HG03571 (cell line): ENCODE measurements at regions not wholly inside any gene's neighbourhood (a gene's known extent, or its start where the extent isn't known, plus 50 kb on each side); places are given as distances from the start of the nearest gene placed in this dataset.
"Not testable (repeated sequence)": the region's sequence is repeated elsewhere in the genome, so short reads cannot be mapped to it uniquely, and the experiment has no call there.

Experiments used
- ATAC-seq: cut with Tn5 transposase; IDR thresholded peaks from one replicate; pipeline ENCODE4 v1.9.1; 2021; ENCODE audit not compliant: unreplicated experiment

GRCh38 chr4:114034189-114034588, 54.7 kb upstream of the ARSJ start:
- no peak for ATAC-seq

DNA sequence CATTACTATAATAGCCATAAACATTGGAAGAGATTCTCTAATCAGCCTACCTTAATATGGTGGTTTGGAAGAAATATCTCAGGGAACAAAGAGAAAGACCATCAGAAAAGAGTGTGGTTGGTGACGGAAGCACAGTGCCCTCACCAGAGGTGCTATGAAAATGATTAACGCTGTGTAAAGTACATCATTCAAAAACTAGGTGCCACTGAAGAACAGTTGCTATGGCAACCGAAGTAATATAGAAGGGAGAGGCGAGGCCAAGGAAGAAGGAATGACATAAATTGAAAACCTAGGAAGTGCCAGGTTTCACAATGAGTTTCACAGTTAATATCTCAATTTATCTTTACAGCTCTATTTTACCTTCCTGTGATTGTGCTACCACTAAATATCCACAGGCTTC, 57.0 kb upstream of the ARSJ start:
- no peak for ATAC-seq

- no peak for ATAC-seq
Measured at GRCh38 chr4:114036864-114037263, 57.4 kb upstream of the ARSJ start.

DNA sequence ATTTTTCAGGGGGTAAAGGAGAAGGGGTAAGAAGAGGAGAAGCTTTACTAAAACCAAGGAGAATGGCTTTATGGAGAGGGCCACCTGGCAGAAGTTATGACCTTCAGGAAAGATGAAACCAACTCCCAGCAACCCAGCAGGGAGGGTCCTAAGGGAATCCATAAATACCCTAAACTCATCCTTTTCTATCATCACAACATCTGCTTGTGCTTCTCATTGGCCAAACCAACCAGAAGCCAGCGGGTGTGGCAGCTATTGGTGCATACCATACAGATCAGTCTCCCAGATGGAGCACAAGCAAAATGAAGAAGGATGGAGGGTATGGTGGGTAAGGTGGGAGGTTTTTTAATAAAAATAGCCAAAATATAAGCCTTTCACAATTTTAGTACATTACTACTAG, 58.5 kb upstream of the ARSJ start:
- no peak for ATAC-seq

DNA sequence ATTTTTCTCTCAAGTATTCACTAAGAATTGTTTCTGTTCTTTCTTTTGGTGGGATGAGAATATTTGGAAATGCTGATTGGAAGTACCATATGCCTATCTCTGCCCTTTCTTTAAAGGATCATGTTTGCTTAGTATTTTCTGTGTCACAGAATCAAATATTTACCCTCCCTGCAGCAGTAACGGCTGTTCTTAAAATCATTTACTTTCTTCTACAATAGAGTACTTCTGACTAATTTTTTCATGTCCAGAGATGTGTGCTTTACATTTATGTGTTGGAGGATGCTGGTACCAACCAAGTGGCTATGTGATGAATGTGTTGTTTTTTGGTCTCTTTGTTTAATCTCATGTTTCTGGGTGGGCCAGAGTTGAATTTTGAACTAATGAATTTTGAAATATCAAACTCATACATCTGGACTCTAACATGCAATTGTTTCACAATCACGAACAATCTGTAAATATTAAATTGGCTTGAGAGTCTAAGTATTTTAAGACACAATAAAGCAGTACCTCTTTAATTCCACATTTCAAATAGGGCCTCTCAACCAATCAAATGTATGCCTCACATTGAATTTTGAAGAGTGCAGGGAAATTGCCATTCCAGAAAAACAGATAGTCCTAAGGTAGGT, 59.4 kb upstream of the ARSJ start:
- ATAC-seq = no peak

- ATAC-seq = peak; percentile 91
Measured at GRCh38 chr4:114040319-114041116, 61.1 kb upstream of the ARSJ start.

DNA sequence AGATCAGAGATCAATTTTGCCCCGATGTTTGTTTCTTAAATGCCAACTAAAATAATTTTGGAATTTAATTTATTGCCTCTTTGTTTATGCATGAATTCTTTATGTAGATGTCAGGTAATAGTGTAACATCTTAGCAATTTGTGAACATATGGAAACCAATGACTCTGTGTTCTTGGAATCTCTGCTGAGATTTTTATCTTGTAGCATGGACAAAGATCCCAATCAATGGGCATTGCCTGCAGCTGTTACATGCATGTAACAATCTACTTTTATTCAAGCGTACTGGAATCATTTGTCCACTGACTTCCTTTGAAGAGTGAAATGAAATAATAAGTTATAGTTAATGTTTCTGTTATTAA, 61.6 kb upstream of the ARSJ start:
- no peak for ATAC-seq

- no peak for ATAC-seq
Measured at GRCh38 chr4:114043116-114043515, 63.7 kb upstream of the ARSJ start.

GRCh38 chr4:114044351-114044750, 64.9 kb upstream of the ARSJ start:
- ATAC-seq = not testable (repeated sequence)

- no peak for ATAC-seq
Measured at GRCh38 chr4:114046331-114046730, 66.9 kb upstream of the ARSJ start.

DNA sequence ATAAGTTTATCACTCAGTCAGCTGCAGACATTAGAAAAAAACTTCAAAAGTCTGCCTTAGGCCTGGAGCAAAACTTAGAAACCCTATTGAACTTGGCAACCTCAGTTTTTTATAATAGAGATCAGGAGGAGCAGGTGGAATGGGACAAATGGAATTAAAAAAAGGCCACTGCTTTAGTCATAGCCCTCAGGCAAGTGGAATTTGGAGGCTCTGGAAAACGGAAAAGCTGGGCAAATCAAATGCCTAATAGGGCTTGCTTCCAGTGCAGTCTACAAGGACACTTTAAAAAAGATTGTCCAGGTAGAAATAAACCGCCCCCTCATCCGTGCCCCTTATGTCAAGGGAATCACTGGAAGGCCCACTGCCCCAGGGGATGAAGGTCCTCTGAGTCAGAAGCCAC, 68.7 kb upstream of the ARSJ start:
- not testable (repeated sequence) for ATAC-seq

DNA sequence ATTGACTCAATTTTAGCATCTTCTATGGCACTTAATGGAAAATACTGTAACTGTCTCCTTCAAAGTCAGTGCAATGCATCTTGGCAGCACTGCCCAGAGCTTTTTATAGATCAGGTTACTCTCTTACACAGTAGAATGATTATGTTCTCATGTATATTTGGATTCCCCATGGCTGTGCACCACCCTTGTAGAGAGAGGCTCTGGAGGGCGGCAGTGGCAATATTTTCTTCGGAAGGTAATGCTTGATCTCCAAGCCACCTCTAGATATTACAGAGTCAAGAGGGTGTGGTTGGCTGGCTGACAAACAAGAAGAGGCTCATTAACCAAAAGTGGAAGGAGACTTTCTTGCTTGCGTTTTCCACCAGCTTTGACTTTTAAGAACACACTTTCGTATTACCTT, 72.8 kb upstream of the ARSJ start:
- ATAC-seq = no peak

- no peak for ATAC-seq
Measured at GRCh38 chr4:114056599-114056998, 77.2 kb upstream of the ARSJ start.

- no peak for ATAC-seq
Measured at GRCh38 chr4:114057746-114058145, 78.3 kb upstream of the ARSJ start.

GRCh38 chr4:114062499-114062898, 83.1 kb upstream of the ARSJ start:
- ATAC-seq = no peak

- ATAC-seq = no peak
Measured at GRCh38 chr4:114072781-114073180, 93.3 kb upstream of the ARSJ start.

GRCh38 chr4:114076899-114077570, 97.6 kb upstream of the ARSJ start:
- ATAC-seq = no peak

GRCh38 chr4:114077610-114078009, 98.2 kb upstream of the ARSJ start:
- no peak for ATAC-seq

- no peak for ATAC-seq
Measured at GRCh38 chr4:114078636-114079035, 99.2 kb upstream of the ARSJ start.

DNA sequence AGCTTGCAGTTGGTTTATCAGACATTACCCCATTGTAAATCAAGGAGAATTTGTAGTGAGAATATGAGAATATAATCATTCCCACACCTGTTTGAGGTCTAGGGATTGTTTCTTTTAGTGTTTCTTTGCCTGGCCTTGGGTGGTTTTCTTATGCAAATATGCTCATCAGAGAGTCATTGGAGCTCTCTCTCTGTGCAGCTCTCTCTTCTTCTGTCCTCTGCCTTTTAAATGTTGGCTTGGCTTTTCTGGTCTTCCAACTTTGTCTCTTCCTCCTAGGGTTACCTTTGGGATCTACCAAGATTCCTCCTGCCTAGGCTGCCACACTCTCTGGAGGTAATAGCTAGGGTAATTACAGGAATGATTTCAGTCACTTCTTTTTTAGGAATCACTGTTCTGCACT, 102.3 kb upstream of the ARSJ start:
- ATAC-seq = no peak

DNA sequence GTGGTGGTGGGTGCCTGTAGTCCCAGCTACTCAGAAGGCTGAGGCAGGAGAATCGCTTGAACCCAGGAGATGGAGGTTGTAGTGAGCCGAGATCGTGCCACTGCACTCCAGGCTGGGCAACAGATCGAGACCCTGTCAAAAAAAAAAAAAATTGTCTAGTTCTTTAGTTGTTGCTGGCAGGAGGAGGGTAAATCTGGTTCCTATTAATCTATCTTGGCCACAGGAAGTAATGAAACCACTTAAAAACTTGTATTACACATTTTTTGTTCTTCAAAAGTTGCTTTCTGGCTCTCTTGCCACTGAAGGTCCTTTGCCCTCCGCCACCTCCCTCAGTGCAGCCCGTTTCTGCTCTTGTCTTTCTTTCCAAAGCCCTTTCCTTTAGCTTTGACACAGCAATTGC, 102.9 kb upstream of the ARSJ start:
- ATAC-seq = no peak

DNA sequence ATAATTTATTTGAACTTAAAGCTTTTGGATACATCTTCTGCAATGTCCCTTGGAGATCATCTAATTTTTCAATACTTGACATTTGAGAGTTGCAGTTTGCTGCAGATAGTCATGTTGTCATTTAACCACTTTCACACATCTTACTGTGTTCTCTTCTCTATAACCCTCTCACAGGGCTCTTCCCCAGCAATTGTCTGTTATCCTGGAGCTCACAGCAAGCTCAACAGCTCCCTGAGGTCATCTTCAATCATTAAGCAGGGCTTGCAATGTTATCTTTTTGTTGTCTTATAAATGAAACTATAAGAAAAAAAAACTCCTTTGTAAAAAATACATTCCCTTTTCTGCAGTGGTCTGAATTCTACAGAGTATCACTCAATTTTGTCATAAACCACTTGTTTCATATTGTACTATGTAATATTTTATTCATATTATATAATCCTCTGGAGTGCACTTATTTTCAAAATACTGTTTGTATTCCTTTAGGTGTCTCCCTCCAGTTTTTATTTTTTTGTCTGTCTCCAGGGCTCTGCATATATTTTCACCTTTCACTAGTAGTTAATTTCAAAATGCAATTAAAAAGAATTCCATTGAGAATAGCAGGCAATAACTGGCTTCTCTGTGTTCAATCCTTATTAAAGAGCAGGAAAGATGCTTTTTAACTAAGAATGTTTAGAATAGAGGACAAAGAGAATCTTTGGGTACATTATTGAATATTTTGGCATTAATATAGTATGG, 106.3 kb upstream of the ARSJ start:
- ATAC-seq = no peak
